Glomerular visceral epithelial cell (primary cell): ENCODE measurements at regions not wholly inside any gene's neighbourhood (a gene's known extent, or its start where the extent isn't known, plus 50 kb on each side); places are given as distances from the start of the nearest gene placed in this dataset.

Experiments
- DNase-seq: peaks from one replicate; pipeline ENCODE4 v3.0.0-alpha.2; 2016; ENCODE audit errors: extremely low spot score

DNA sequence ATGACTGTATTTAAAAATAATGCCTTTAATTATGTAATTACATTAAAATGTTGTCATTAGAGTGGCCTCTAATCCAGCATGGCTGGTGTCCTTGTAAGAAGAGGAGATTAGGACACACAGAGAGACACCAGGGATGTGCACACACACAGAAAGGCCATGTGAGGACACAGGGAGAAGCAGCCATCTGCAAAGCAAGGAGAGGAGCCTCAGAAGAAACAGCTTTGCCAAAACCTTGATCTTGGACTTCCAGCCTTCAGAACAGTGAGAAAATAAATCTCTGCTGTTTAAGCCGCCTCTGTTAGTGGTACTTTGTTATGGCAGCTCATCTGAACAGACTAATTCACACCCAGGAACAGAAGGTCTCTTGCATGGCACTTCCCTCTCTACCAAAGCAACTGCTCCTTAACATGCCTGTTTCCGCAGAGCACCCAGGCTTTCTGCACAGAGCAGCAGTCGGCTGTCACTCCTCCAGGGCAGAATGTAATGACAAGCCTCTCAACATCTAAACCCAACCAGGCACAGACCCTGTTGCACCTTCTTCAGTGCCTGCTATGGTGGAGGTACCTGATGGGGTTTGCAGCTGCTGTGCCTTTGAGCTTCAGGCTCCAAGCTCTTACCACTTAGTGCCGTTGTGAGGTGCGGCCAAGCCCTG lies 377.7 kb downstream of the TDRD15 start:
- no peak for DNase-seq

DNA sequence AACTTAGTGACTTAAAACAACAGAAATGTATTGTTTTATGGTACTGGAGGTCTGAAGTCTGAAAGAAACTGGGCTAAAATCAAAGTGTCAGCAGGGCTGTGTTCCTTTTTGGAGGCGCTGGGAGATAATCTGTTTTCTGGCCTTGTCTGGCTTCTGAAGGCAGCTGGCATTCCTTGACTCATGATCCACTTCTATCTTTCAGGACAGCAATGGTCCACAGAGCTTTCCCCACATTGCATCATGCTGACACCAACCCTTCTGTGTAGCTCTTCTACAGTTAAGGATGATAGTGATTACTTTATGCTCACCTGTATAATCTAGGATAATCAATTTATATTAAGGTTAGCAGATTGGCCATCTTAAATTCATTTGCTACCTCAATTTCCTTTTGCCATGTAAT lies 392.1 kb downstream of the TDRD15 start:
- DNase-seq: no peak

GRCh38 chr2:21519412-21519811 lies 395.6 kb downstream of the TDRD15 start:
- DNase-seq: no peak

- DNase-seq: no peak
Observed at GRCh38 chr2:21519821-21520220, 396.1 kb downstream of the TDRD15 start.

DNA sequence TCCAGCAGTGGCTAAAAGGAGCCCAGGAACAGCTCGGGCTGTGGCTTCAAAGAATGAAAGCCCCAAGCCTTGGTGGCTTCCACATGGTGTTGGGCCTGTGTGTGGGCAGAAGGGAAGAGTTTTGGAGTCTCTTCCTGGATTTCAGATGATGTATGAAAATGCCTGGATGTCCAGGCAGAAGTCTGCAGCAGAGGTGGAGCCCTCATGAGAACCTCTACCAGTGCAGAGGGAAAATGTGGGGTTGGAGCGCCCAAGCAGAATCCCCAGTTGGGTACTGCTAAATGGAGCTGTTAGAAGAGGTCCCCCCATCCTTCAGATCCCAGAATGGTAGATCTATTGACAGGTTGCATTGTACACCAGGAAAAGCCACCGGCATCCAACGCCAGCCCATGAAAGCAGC lies 412.1 kb downstream of the TDRD15 start:
- no peak for DNase-seq

- no peak for DNase-seq
Observed at GRCh38 chr2:21539685-21540084, 415.9 kb downstream of the TDRD15 start.

GRCh38 chr2:21543630-21544029 lies 419.9 kb downstream of the TDRD15 start:
- no peak for DNase-seq

DNA sequence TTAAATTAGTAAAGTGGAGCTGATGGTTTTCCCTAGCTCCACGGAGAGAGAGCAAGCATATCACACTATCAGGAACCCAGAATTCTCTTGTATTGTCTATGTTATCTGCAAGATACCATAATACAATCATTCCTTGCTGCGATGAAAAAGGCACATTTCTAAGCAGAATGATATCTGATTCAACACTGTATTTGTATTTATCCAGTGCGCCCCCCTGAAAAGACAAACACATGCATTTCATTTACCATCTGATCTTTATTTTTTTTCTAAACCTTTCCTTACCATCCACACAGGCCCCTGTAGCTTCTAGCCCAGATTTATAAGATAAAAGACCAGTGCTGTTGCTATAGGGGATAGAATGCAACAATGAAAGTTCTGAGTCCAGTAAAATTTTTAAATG lies 420.6 kb downstream of the TDRD15 start:
- no peak for DNase-seq

GRCh38 chr2:21552981-21553380 lies 429.2 kb downstream of the TDRD15 start:
- no peak for DNase-seq

- no peak for DNase-seq
Observed at GRCh38 chr2:21559351-21559750, 435.6 kb downstream of the TDRD15 start.

GRCh38 chr2:21561965-21562364 lies 438.2 kb downstream of the TDRD15 start:
- DNase-seq: no peak

GRCh38 chr2:21567395-21567794 lies 443.6 kb downstream of the TDRD15 start:
- no peak for DNase-seq

- no peak for DNase-seq
Observed at GRCh38 chr2:21571686-21572085, 447.9 kb downstream of the TDRD15 start.

GRCh38 chr2:21580391-21580790 lies 456.6 kb downstream of the TDRD15 start:
- DNase-seq: no peak

DNA sequence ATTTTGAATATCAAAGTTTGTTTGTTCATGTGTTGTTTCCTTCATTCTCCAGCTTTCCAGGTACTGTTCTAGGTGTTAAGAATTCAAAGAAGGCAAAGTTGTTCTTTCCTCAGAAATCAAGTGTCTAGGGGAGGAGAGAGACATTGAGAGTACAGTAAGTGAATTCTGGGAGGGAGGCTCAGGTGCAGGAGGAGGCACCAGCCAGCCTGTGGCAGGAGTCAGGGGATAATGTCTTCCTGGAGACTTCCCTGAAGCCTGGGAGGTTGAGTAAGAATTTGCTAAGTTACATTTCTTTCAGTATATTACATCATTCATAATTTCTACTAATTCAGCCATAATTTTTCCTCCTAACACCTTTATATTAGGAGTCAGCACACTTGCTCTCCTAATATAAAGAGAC lies 462.1 kb downstream of the TDRD15 start:
- no peak for DNase-seq

DNA sequence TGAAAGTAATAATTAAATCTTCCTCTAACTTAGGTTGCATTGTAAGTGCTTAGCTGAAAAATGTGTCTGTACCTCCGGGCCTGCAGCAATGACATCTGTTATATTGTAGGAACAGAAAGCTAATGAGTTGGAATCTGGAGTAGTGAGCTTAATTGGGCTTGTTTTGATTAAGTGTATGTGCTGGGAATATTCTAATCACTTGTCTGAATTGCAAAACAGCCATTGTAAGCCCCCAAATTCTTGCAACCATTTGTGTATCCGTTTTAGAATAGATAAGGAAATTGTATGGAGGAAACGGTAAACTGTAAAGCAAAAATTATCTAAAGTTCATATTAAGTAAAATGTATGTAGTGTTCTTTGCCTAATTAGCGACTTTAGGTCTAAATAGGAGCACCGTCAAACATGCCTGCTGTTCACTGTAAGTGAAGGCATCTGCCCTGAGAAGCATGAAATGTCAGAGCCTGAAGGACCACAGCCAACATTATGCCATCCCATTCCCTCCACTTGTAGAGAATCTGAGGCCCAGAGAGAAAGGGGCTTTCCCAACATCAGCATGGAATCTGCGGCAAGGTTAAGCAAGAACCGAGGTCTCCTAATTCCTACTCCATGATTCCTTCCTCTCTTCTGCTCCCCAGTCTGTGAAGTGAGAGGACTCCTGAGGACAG lies 466.4 kb downstream of the TDRD15 start:
- DNase-seq: no peak

DNA sequence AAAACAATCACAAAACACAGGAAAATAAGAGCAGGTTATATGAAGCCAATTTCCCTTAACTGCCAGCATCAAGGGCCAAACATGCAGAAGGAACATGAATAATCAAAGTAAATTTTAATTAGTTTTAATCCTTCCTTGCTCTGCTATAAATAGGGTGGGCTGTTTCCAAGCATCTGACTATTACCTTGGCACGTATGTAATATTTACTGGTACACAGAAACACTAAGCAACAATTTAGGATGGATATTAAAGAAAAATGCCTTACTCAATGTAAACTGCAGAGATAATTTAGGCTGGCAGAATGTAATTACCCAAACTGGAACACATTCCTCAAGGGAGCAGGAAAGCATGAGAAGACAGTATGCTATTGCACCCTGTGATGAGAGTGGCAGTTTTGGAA lies 468.2 kb downstream of the TDRD15 start:
- DNase-seq: no peak

DNA sequence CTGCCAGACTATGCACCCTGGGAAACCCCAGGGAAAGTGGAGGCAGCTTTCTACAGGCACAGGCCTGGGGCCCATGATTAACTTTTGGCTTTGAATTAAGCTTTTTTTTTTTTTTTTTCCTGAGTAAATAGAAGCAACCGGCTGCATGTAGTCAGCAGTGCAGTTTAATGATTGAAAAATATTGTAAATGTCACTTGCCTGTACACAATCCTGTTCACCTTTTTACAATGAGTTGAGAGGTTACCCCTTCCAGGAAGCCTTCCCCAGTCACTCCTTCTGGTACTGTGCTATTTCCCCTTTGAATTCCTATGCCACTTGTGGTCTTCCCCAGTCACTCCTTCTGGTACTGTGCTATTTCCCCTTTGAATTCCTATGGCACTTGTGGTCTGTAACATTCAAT lies 475.6 kb downstream of the TDRD15 start:
- DNase-seq: no peak

- DNase-seq: no peak
Observed at GRCh38 chr2:21602789-21603188, 479.0 kb downstream of the TDRD15 start.

DNA sequence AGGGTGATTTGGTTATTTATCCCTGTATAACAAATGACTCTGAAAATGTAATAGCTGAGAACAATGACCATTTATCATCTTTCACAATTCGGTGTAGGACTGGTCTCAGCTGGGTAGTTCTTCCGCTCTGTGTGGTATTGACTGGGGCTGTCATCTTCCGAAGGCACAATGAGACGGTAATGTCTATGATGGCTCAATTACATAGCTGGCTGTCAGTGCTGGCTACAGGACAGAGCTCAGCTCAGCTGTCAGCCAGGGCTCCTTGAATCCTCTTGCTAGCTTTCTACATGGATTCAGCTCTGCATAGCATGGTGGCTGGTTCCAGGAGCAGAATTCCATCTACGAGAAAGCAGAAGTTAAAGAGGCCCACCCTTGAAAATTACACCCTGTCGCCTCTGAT lies 483.8 kb downstream of the TDRD15 start:
- DNase-seq: no peak

DNA sequence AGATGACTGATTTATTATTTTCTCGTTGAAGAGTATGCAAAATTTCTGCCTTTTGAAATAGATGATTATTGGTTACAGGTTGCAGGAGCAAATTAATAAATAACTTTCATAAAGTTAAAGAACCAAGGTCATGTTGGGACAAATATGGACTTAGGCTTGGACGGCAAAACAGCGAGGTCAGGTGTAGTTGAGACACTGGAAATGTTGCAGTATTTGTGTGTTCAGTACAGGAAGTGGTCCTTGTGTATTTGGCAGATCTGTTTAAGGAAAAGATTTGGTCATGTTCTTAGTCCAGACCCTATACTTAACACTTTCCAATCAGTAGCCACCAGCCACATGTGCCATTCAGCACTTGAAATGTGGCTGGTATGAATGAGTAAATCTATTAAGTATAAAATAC lies 486.5 kb downstream of the TDRD15 start:
- DNase-seq: no peak

DNA sequence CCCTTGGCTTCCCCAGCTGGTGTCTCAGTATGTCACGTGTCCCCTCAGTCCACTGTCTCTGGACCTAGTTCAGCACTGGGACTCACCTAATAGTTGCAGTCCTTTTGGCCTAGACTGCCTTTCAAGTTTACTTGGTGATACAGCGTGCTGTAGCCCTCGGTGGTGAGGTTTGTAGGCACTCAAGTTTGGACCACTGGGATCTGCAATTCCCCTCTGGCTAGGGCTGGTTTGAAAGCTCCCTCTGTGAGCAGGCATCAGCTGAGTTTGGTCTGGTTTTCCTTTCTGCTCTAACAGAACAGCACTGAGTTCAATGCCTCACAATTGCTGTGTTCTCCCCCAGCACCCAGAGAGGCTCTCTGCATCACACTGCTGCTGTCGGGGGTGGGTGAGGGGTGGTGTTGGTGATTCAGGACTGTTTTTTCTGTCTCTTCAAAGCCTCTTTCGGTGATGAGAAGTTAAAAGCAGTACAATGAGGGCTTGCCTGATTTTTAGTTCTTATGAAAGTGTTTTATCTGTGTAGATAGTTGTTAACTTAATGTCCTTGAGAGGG lies 494.2 kb downstream of the TDRD15 start:
- no peak for DNase-seq

- DNase-seq: no peak
Observed at GRCh38 chr2:21620771-21621170, 497.0 kb downstream of the TDRD15 start.

DNA sequence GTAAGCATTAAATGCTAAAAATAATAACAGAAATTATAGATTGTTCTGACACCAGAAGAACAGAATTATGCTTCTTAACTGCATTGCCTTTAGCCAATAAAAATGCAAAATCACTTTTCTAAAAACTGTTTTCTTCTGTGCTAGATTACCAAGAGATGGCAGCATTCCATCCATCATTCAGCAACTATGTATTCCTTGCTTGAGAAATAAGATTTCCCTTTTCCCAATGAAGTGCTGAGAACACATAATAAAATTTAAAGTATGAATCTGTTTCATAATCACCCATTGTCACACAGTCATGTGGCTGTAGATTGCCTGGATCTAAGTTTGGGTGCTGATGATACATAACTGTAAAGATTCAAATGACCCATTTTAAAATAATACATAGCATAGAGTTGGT lies 504.2 kb downstream of the TDRD15 start:
- no peak for DNase-seq
